Panc1 (cell line): ENCODE measurements at regions not wholly inside any gene's neighbourhood (a gene's known extent, or its start where the extent isn't known, plus 50 kb on each side); places are given as distances from the start of the nearest gene placed in this dataset.

ENCODE experiments used
- ATAC-seq: fragments of 200-7000 bp; cut with Tn5 transposase; 2 replicates; pipeline ENCODE4 v1.9.1; 2020; ENCODE audit warnings: mild to moderate bottlenecking, moderate library complexity
- BruUV-seq: library from RNA; stranded (reverse); fragments of 400-500 nt; replicated peaks from 2 replicates; lab custom pipeline; 2021; lab: Mats Ljungman, UMichigan
- CTCF ChIA-PET: fragments of 300-600 bp; sonication (Branson Sonifier 250); formaldehyde crosslinking; loops from one replicate; lab custom pipeline; 2022; ENCODE audit warnings: antibody characterized with exemption; lab: Charles Lee
- POLR2A ChIA-PET: fragments of 300-600 bp; sonication (Branson Sonifier 250); formaldehyde crosslinking; loops from one replicate; lab custom pipeline; 2022; ENCODE audit warnings: antibody characterized with exemption; lab: Charles Lee
- DNase-seq: peaks from one replicate; pipeline ENCODE4 v3.0.0-alpha.2; 2010; ENCODE audit warnings: low read depth, low spot score
- H3K27ac ChIP-seq: 2 replicates; pipeline ENCODE4 v1.5.1; 2011; ENCODE audit warnings: mild to moderate bottlenecking, low read length, inconsistent platforms
- H3K27me3 ChIP-seq: fragments of 200-500 bp; sonication (Bioruptor generic); 2 replicates; pipeline ENCODE4 v1.6.0; 2014; ENCODE audit warnings: low read length, inconsistent platforms; ENCODE audit not compliant: control insufficient read depth, insufficient read depth
- H3K36me3 ChIP-seq: fragments of 200-500 bp; sonication (Bioruptor generic); 2 replicates; pipeline ENCODE4 v1.5.1; 2014; ENCODE audit warnings: inconsistent platforms, mild to moderate bottlenecking, low read length, moderate library complexity; ENCODE audit not compliant: control insufficient read depth, insufficient read depth
- H3K4me1 ChIP-seq: 2 replicates; pipeline ENCODE4 v1.5.1; 2011; ENCODE audit warnings: inconsistent platforms, mild to moderate bottlenecking, low read length, moderate library complexity; ENCODE audit not compliant: control insufficient read depth, insufficient read depth
- H3K4me3 ChIP-seq, 2 experiments: 2 replicates each; pipeline ENCODE4 v1.5.1; 2011 to 2012; ENCODE audit warnings: low read depth in 2 of 2, low read length in 2 of 2, mild to moderate bottlenecking in 2 of 2, inconsistent platforms in 1 of 2, moderate library complexity in 1 of 2
- H3K9me3 ChIP-seq: fragments of 200-500 bp; sonication (Bioruptor generic); 2 replicates; pipeline ENCODE4 v1.5.1; 2014; ENCODE audit warnings: low read depth, mild to moderate bottlenecking, inconsistent platforms, low read length, moderate library complexity; ENCODE audit not compliant: control insufficient read depth, insufficient read depth
- CTCF ChIP-seq: fragments of 450-650 bp; IDR thresholded peaks from 2 replicates; pipeline ENCODE4 v1.5.1; 2017; ENCODE audit warnings: mild to moderate bottlenecking
- POLR2AphosphoS5 ChIP-seq: IDR thresholded peaks from 2 replicates; pipeline ENCODE4 v1.6.1; 2012; ENCODE audit warnings: mild to moderate bottlenecking, low read depth, low read length, moderate library complexity
- REST ChIP-seq, 2 experiments: IDR thresholded peaks; 2 replicates each; pipeline ENCODE4 v1.6.1; 2011 to 2012; ENCODE audit warnings: low read depth in 2 of 2, control low read depth in 1 of 2, low read length in 1 of 2, mild to moderate bottlenecking in 1 of 2, moderate library complexity in 1 of 2; ENCODE audit not compliant: insufficient read depth in 1 of 2
- SIN3A ChIP-seq: IDR thresholded peaks from 2 replicates; pipeline ENCODE4 v1.6.1; 2012; ENCODE audit warnings: low read depth, mild to moderate bottlenecking, low read length, moderate library complexity, borderline replicate concordance; ENCODE audit not compliant: insufficient read depth
- TCF7L2 ChIP-seq: IDR thresholded peaks from 2 replicates; pipeline ENCODE4 v1.6.1; 2011; ENCODE audit warnings: mild to moderate bottlenecking, low read depth, low read length, inconsistent platforms
- in situ Hi-C: cut with HindIII; loops from 2 replicates; pipeline ENCODE4 v1.10.0; 2016; ENCODE audit warnings: low sequenced_read_pairs, low pct_unique_long_range_greater_than_20kb
- intact Hi-C: fragments of 100-400 bp; cut with micrococcal nuclease; formaldehyde crosslinking; loops from one replicate; pipeline ENCODE4 v1.10.0; 2022; ENCODE audit not compliant: unreplicated experiment

GRCh38 chr10:129140921-129141885, 325.8 kb upstream of the MGMT start (continued):
- TF ChIP-seq POLR2AphosphoS5: no peak

- no peaks in the 10 kb centered on the region for H3K36me3 ChIP-seq
- no peaks in the 10 kb centered on the region for H3K4me1 ChIP-seq
- no TSS peak for BruUV-seq
- H3K9me3 ChIP-seq: no peaks in the 10 kb centered on the region
- in situ Hi-C loops (no loop called here), intact Hi-C loops (no loop called here)
- DNase-seq: no peak
- H3K4me3 ChIP-seq: no peak overlapping the region
- POLR2A ChIA-PET: no interaction called here
- no peak overlapping the region for H3K27ac ChIP-seq
- no peak for TF ChIP-seq CTCF
- TF ChIP-seq POLR2AphosphoS5: no peak
- TF ChIP-seq TCF7L2: no peak
- no peak for ATAC-seq
- CTCF ChIA-PET: no interaction called here
- no peaks in the 10 kb centered on the region for H3K27me3 ChIP-seq
Measured at GRCh38 chr10:129151281-129151680, 315.8 kb upstream of the MGMT start.

GRCh38 chr10:129156406-129156805, 310.6 kb upstream of the MGMT start:
- in situ Hi-C loops (no loop called here), intact Hi-C loops (no loop called here)
- no peaks in the 10 kb centered on the region for H3K27me3 ChIP-seq
- POLR2A ChIA-PET: no interaction called here
- no peaks in the 10 kb centered on the region for H3K4me1 ChIP-seq
- H3K36me3 ChIP-seq: no peaks in the 10 kb centered on the region
- no peak overlapping the region for H3K27ac ChIP-seq
- no peak overlapping the region for H3K4me3 ChIP-seq
- TF ChIP-seq REST (IDR thresholded peaks at IDR 0.05; ENCODE audit: insufficient read depth in 1 of 2, low read depth in 2 of 2, low read length in 1 of 2) (no peak), CTCF (no peak), POLR2AphosphoS5 (no peak), TCF7L2 (no peak), SIN3A (no peak)
- BruUV-seq: no TSS peak
- no peaks in the 10 kb centered on the region for H3K9me3 ChIP-seq
- no peak for DNase-seq
- CTCF ChIA-PET: no interaction called here
- no peak for ATAC-seq
